ENCODE measurements at regions not wholly inside any gene's neighbourhood (a gene's known extent, or its start where the extent isn't known, plus 50 kb on each side); places are given as distances from the start of the nearest gene placed in this dataset.

DNA sequence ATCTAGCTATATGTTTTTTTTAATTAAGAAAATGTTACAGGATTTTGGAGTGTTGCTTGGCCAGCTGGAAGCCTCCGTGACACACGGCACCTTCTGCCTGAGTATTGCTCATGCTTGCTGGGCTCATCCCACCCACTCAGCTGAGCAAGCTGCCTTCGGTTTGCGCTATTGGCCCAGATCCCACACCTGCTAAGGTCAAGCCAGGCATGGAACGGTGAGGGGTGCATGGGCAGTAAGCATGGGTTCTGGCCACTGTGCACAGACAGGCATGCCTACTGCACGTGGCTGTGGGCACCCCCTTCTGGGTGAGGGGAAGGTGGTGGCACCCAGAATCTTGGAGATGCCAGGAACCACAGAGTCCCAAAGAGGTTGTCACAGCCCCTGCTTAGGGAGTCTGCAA lies 1178.4 kb upstream of the PCDH7 start:
- intact Hi-C loops (cut with micrococcal nuclease): no loop called here
- Histone ChIP-seq H3K36me3 (replicated peaks in 1 of 2; ENCODE audit: control insufficient read depth in 1 of 2, insufficient read depth in 2 of 2, low read length in 2 of 2) (no peaks in the 10 kb centered on the region), H3K27me3 (ENCODE audit: control insufficient read depth in 2 of 2, insufficient read depth in 2 of 2, low read length in 2 of 2) (no peaks in the 10 kb centered on the region), H3K79me2 (ENCODE audit: insufficient read depth, low read length) (no peaks in the 10 kb centered on the region), H2AFZ (ENCODE audit: insufficient read depth, low read depth, low read length, poor library complexity, severe bottlenecking) (no peak overlapping the region), H3K4me2 (replicated peaks; ENCODE audit: extremely low read depth, low read length, poor library complexity, severe bottlenecking) (no peak overlapping the region), H3K4me3 (replicated peaks in 1 of 3; ENCODE audit: low read depth in 2 of 3, low read length in 3 of 3) (no peak overlapping the region), H3K4me1 (ENCODE audit: control insufficient read depth in 1 of 2, insufficient read depth in 2 of 2, low read length in 2 of 2) (no peaks in the 10 kb centered on the region), H4K20me1 (ENCODE audit: insufficient read depth, low read length) (no peaks in the 10 kb centered on the region), H3K9ac (ENCODE audit: insufficient read depth, low read length, poor library complexity, severe bottlenecking) (no peak overlapping the region), H3K27ac (ENCODE audit: low read depth in 1 of 2, low read length in 2 of 2) (no peak overlapping the region), H3K9me3 (replicated peaks in 1 of 2; ENCODE audit: control insufficient read depth in 1 of 2, insufficient read depth in 1 of 2, low read length in 2 of 2) (peaks cover 10 to 15% of the 10 kb centered on the region in 2 donors)
- Mint-ChIP-seq H3K9me3 (peaks cover 0 to 9% (median 0%) of the 10 kb centered on the region in 7 donors), H3K36me3 (no peaks in the 10 kb centered on the region), H3K27me3 (ENCODE audit: low read depth in 3 of 3) (peaks cover 0 to 2% (median 0%) of the 10 kb centered on the region in 3 donors), H3K4me1 (no peaks in the 10 kb centered on the region), H3K27ac (no peak overlapping the region), H3K4me3 (no peak overlapping the region)
- 87% methylated on average over 6 of the region's 6 CpGs for WGBS (ENCODE audit: insufficient coverage)
- DNase-seq: no peak
- TF ChIP-seq, protein P1, sequence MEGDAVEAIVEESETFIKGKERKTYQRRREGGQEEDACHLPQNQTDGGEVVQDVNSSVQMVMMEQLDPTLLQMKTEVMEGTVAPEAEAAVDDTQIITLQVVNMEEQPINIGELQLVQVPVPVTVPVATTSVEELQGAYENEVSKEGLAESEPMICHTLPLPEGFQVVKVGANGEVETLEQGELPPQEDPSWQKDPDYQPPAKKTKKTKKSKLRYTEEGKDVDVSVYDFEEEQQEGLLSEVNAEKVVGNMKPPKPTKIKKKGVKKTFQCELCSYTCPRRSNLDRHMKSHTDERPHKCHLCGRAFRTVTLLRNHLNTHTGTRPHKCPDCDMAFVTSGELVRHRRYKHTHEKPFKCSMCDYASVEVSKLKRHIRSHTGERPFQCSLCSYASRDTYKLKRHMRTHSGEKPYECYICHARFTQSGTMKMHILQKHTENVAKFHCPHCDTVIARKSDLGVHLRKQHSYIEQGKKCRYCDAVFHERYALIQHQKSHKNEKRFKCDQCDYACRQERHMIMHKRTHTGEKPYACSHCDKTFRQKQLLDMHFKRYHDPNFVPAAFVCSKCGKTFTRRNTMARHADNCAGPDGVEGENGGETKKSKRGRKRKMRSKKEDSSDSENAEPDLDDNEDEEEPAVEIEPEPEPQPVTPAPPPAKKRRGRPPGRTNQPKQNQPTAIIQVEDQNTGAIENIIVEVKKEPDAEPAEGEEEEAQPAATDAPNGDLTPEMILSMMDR (IDR thresholded peaks at IDR 0.05): no peak

DNA sequence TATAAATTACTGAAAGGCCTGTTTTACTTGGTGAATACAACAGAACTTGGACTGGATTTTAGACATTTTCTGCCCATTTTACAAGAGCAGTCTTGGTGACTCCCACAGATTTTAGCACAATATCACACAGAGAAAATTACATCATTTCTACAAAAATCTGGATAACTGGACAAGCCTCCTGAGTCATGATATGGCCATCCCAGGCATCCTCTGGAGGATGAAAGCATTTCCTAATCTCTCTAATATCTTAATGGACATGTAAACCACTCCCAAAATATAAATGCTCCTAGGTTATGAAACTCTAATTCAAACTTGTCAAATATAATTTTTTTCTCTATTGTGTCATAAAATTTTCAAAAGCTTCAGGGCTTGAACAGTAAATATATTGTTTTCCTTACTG lies 1170.8 kb upstream of the PCDH7 start:
- Mint-ChIP-seq H3K27me3 (ENCODE audit: low read depth in 3 of 3) (peaks cover 0 to 2% (median 0%) of the 10 kb centered on the region in 3 donors), H3K27ac (no peak overlapping the region), H3K9me3 (peaks cover 0 to 4% (median 1%) of the 10 kb centered on the region in 7 donors), H3K36me3 (no peaks in the 10 kb centered on the region), H3K4me3 (no peak overlapping the region), H3K4me1 (no peaks in the 10 kb centered on the region)
- no peak overlapping the region for H3K4me2 ChIP-seq (replicated peaks; ENCODE audit: extremely low read depth, low read length, poor library complexity, severe bottlenecking)
- H2AFZ ChIP-seq (ENCODE audit: insufficient read depth, low read depth, low read length, poor library complexity, severe bottlenecking): no peak overlapping the region
- no peak overlapping the region for H3K9ac ChIP-seq (ENCODE audit: insufficient read depth, low read length, poor library complexity, severe bottlenecking)
- no peak overlapping the region for H3K4me3 ChIP-seq (replicated peaks in 1 of 3; ENCODE audit: low read depth in 2 of 3, low read length in 3 of 3)
- H3K27ac ChIP-seq (ENCODE audit: low read depth in 1 of 2, low read length in 2 of 2): no peak overlapping the region
- TF ChIP-seq, protein P1 (IDR thresholded peaks at IDR 0.05): no peak
- no peaks in the 10 kb centered on the region for H3K9me3 ChIP-seq (replicated peaks in 1 of 2; ENCODE audit: control insufficient read depth in 1 of 2, insufficient read depth in 1 of 2, low read length in 2 of 2)
- no peaks in the 10 kb centered on the region for H4K20me1 ChIP-seq (ENCODE audit: insufficient read depth, low read length)
- H3K79me2 ChIP-seq (ENCODE audit: insufficient read depth, low read length): no peaks in the 10 kb centered on the region
- DNase-seq: no peak
- intact Hi-C loops (cut with micrococcal nuclease): no loop called here
- H3K27me3 ChIP-seq (ENCODE audit: control insufficient read depth in 2 of 2, insufficient read depth in 2 of 2, low read length in 2 of 2): no peaks in the 10 kb centered on the region
- no peaks in the 10 kb centered on the region for H3K36me3 ChIP-seq (replicated peaks in 1 of 2; ENCODE audit: control insufficient read depth in 1 of 2, insufficient read depth in 2 of 2, low read length in 2 of 2)
- no peaks in the 10 kb centered on the region for H3K4me1 ChIP-seq (ENCODE audit: control insufficient read depth in 1 of 2, insufficient read depth in 2 of 2, low read length in 2 of 2)

Data from CD14-positive monocyte (primary cell).